ENCODE measurements at regions not wholly inside any gene's neighbourhood (a gene's known extent, or its start where the extent isn't known, plus 50 kb on each side); places are given as distances from the start of the nearest gene placed in this dataset.

DNA sequence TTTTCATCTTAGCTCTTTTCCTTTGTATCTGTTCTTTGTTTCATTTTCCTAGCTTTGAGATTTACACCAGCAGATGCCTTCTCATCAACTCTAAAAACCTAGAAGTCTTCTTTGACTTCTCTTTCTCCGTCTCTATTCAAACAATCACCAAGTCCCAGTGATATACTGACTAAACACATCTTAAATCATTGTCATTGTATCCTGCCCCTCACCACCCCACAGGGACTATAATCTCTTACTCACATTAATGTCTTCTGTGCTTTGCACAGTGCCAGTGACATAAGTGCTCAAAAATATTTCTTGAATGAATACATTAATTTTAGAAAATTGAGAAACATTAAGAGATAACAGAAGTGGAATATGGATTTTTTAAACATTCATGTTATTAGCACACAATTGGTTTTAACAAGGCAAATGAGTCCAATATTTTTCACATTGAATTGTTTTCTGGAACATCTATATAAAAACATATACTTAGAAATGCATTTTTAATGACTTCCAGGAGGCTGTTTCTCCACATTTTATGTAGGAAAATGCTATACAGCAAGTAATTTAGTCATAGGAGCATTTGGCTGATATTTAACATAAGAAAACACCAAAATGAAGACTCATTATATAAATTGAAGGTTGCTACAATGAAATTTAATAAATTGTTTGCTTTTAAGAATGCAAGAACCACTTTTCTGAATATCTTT lies 472.8 kb upstream of the PRICKLE1 start:
- intact Hi-C loops (cut with micrococcal nuclease), result no loop called here
- no peak overlapping the region for H3K9ac ChIP-seq (ENCODE audit: low read length)
- DNase-seq (ENCODE audit: low read depth, low spot score), result no peak
- H3K9me2 ChIP-seq (ENCODE audit: insufficient read depth), result peaks cover 4% of the 10 kb centered on the region; the same call in 1 of the 2 replicates
- H3K27ac ChIP-seq (ENCODE audit: low read depth, low read length), result no peak overlapping the region
- RAD21 ChIA-PET (ENCODE audit: low non-redundant PET in 1 of 2, low total read pairs in 2 of 2, uncharacterized antibody in 2 of 2, unreplicated experiment in 2 of 2), result no interaction called here
- H2AFZ ChIP-seq (ENCODE audit: low read depth, low read length, poor library complexity, severe bottlenecking), result no peak overlapping the region
- no peak overlapping the region for H3K4me2 ChIP-seq (ENCODE audit: low read length)
- H3K4me3 ChIP-seq (replicated peaks in 1 of 2; ENCODE audit: low read depth in 1 of 2, low read length in 2 of 2), result no peak overlapping the region
- no peaks in the 10 kb centered on the region for H3K36me3 ChIP-seq (ENCODE audit: control insufficient read depth in 1 of 2, insufficient read depth in 2 of 2, low read length in 2 of 2)
- no peaks in the 10 kb centered on the region for H3K9me3 ChIP-seq (ENCODE audit: control insufficient read depth in 1 of 2, insufficient read depth in 1 of 2, low read depth in 1 of 2, low read length in 2 of 2)
- no peak for TF ChIP-seq ZNF274 (IDR thresholded peaks at IDR 0.05; ENCODE audit: low read depth, low read length)
- no peak for TF ChIP-seq EZH2 (IDR thresholded peaks at IDR 0.05)
- no peak for TF ChIP-seq POLR2AphosphoS5 (IDR thresholded peaks at IDR 0.05; ENCODE audit: low read depth, low read length)
- TF ChIP-seq, protein P1, sequence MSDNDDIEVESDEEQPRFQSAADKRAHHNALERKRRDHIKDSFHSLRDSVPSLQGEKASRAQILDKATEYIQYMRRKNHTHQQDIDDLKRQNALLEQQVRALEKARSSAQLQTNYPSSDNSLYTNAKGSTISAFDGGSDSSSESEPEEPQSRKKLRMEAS (IDR thresholded peaks at IDR 0.05), result no peak
- TF ChIP-seq, protein P2, sequence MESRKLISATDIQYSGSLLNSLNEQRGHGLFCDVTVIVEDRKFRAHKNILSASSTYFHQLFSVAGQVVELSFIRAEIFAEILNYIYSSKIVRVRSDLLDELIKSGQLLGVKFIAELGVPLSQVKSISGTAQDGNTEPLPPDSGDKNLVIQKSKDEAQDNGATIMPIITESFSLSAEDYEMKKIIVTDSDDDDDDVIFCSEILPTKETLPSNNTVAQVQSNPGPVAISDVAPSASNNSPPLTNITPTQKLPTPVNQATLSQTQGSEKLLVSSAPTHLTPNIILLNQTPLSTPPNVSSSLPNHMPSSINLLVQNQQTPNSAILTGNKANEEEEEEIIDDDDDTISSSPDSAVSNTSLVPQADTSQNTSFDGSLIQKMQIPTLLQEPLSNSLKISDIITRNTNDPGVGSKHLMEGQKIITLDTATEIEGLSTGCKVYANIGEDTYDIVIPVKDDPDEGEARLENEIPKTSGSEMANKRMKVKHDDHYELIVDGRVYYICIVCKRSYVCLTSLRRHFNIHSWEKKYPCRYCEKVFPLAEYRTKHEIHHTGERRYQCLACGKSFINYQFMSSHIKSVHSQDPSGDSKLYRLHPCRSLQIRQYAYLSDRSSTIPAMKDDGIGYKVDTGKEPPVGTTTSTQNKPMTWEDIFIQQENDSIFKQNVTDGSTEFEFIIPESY (IDR thresholded peaks at IDR 0.05; ENCODE audit: extremely low read depth, insufficient replicate concordance, low read length), result no peak
- TF ChIP-seq YY1 (IDR thresholded peaks at IDR 0.05; ENCODE audit: extremely low read depth, insufficient replicate concordance, low read depth, low read length), result no peak
- TF ChIP-seq EZH2phosphoT487 (IDR thresholded peaks at IDR 0.05; ENCODE audit: borderline replicate concordance), result no peak
- TF ChIP-seq SP1 (IDR thresholded peaks at IDR 0.05; ENCODE audit: low read depth), result no peak
- no peak for TF ChIP-seq RAD21 (IDR thresholded peaks at IDR 0.05; ENCODE audit: low read depth)
- TF ChIP-seq CBX3 (IDR thresholded peaks at IDR 0.05; ENCODE audit: low read depth), result no peak
- no peak for TF ChIP-seq CEBPB (IDR thresholded peaks at IDR 0.05; ENCODE audit: low read depth)
- TF ChIP-seq, protein P3, sequence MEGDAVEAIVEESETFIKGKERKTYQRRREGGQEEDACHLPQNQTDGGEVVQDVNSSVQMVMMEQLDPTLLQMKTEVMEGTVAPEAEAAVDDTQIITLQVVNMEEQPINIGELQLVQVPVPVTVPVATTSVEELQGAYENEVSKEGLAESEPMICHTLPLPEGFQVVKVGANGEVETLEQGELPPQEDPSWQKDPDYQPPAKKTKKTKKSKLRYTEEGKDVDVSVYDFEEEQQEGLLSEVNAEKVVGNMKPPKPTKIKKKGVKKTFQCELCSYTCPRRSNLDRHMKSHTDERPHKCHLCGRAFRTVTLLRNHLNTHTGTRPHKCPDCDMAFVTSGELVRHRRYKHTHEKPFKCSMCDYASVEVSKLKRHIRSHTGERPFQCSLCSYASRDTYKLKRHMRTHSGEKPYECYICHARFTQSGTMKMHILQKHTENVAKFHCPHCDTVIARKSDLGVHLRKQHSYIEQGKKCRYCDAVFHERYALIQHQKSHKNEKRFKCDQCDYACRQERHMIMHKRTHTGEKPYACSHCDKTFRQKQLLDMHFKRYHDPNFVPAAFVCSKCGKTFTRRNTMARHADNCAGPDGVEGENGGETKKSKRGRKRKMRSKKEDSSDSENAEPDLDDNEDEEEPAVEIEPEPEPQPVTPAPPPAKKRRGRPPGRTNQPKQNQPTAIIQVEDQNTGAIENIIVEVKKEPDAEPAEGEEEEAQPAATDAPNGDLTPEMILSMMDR (IDR thresholded peaks at IDR 0.05 in 2 of 3, conservative IDR thresholded peaks at IDR 0.05 in 1 of 3; ENCODE audit: borderline replicate concordance in 1 of 3, insufficient read depth in 1 of 3, low read depth in 2 of 3, low read length in 2 of 3), result no peak
- TF ChIP-seq FOSL1 (IDR thresholded peaks at IDR 0.05; ENCODE audit: low read depth), result no peak
- TF ChIP-seq, protein P4, sequence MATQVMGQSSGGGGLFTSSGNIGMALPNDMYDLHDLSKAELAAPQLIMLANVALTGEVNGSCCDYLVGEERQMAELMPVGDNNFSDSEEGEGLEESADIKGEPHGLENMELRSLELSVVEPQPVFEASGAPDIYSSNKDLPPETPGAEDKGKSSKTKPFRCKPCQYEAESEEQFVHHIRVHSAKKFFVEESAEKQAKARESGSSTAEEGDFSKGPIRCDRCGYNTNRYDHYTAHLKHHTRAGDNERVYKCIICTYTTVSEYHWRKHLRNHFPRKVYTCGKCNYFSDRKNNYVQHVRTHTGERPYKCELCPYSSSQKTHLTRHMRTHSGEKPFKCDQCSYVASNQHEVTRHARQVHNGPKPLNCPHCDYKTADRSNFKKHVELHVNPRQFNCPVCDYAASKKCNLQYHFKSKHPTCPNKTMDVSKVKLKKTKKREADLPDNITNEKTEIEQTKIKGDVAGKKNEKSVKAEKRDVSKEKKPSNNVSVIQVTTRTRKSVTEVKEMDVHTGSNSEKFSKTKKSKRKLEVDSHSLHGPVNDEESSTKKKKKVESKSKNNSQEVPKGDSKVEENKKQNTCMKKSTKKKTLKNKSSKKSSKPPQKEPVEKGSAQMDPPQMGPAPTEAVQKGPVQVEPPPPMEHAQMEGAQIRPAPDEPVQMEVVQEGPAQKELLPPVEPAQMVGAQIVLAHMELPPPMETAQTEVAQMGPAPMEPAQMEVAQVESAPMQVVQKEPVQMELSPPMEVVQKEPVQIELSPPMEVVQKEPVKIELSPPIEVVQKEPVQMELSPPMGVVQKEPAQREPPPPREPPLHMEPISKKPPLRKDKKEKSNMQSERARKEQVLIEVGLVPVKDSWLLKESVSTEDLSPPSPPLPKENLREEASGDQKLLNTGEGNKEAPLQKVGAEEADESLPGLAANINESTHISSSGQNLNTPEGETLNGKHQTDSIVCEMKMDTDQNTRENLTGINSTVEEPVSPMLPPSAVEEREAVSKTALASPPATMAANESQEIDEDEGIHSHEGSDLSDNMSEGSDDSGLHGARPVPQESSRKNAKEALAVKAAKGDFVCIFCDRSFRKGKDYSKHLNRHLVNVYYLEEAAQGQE (IDR thresholded peaks at IDR 0.05; ENCODE audit: low read depth), result no peak
- TF ChIP-seq, protein P5, sequence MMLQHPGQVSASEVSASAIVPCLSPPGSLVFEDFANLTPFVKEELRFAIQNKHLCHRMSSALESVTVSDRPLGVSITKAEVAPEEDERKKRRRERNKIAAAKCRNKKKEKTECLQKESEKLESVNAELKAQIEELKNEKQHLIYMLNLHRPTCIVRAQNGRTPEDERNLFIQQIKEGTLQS (IDR thresholded peaks at IDR 0.05), result no peak
- H3K4me1 ChIP-seq (ENCODE audit: control insufficient read depth in 1 of 2, insufficient read depth in 2 of 2, low read length in 2 of 2), result no peaks in the 10 kb centered on the region
- POLR2A ChIA-PET, result no interaction called here
- H4K20me1 ChIP-seq (ENCODE audit: insufficient read depth), result no peaks in the 10 kb centered on the region
- CTCF ChIA-PET, result no interaction called here
- no peaks in the 10 kb centered on the region for H3K27me3 ChIP-seq (ENCODE audit: insufficient read depth, low read length)
- H3K79me2 ChIP-seq (ENCODE audit: insufficient read depth, low read length), result no peaks in the 10 kb centered on the region
- no peak for ATAC-seq
- BruUV-seq (replicated peaks), result no TSS peak
